ENCODE measurements at regions not wholly inside any gene's neighbourhood (a gene's known extent, or its start where the extent isn't known, plus 50 kb on each side); places are given as distances from the start of the nearest gene placed in this dataset.

GRCh38 chr12:13592063-13592942 lies 389.1 kb downstream of the GRIN2B start:
- no peak for DNase-seq

- no peak for DNase-seq
Measured at GRCh38 chr12:13591488-13591887, 389.9 kb downstream of the GRIN2B start.

GRCh38 chr12:13591059-13591458 lies 390.3 kb downstream of the GRIN2B start:
- DNase-seq = no peak

GRCh38 chr12:13588574-13588973 lies 392.0 kb downstream of the EMP1 start:
- DNase-seq = no peak

- DNase-seq = no peak
Measured at GRCh38 chr12:13587721-13588390, 391.3 kb downstream of the EMP1 start.

- no peak for DNase-seq
Measured at GRCh38 chr12:13586361-13586760, 389.8 kb downstream of the EMP1 start.

- DNase-seq = no peak
Measured at GRCh38 chr12:13584541-13584940, 388.0 kb downstream of the EMP1 start.

GRCh38 chr12:13583630-13584029 lies 387.1 kb downstream of the EMP1 start:
- no peak for DNase-seq

- DNase-seq = no peak
Measured at GRCh38 chr12:13582421-13582820, 385.9 kb downstream of the EMP1 start.

- DNase-seq = no peak
Measured at GRCh38 chr12:13581031-13581430, 384.5 kb downstream of the EMP1 start.

- DNase-seq = no peak
Measured at GRCh38 chr12:13580206-13580605, 383.7 kb downstream of the EMP1 start.

GRCh38 chr12:13576935-13577500 lies 380.5 kb downstream of the EMP1 start:
- DNase-seq = no peak

- DNase-seq = no peak
Measured at GRCh38 chr12:13573698-13574321, 377.3 kb downstream of the EMP1 start.

GRCh38 chr12:13571035-13571434 lies 374.5 kb downstream of the EMP1 start:
- DNase-seq = no peak

- DNase-seq = no peak
Measured at GRCh38 chr12:13570005-13570694, 373.6 kb downstream of the EMP1 start.

GRCh38 chr12:13566292-13566691 lies 369.8 kb downstream of the EMP1 start:
- no peak for DNase-seq

GRCh38 chr12:13564266-13564810 lies 367.8 kb downstream of the EMP1 start:
- DNase-seq = no peak

GRCh38 chr12:13563743-13564125 lies 367.2 kb downstream of the EMP1 start:
- no peak for DNase-seq

GRCh38 chr12:13562915-13563742 lies 366.6 kb downstream of the EMP1 start:
- no peak for DNase-seq

GRCh38 chr12:13561923-13562322 lies 365.4 kb downstream of the EMP1 start:
- no peak for DNase-seq

GRCh38 chr12:13559318-13559978 lies 362.9 kb downstream of the EMP1 start:
- DNase-seq = no peak

Measured in activated CD4-positive, alpha-beta T cell treated with anti-CD3 and anti-CD28 coated beads, Interleukin-2, Interleukin-6, amounts not matched to agents 100 ng/mL and 50 ng/mL, durations not matched to agents 16 hours and 8 hours (primary cell).